ENCODE measurements at regions not wholly inside any gene's neighbourhood (a gene's known extent, or its start where the extent isn't known, plus 50 kb on each side); places are given as distances from the start of the nearest gene placed in this dataset.

DNA sequence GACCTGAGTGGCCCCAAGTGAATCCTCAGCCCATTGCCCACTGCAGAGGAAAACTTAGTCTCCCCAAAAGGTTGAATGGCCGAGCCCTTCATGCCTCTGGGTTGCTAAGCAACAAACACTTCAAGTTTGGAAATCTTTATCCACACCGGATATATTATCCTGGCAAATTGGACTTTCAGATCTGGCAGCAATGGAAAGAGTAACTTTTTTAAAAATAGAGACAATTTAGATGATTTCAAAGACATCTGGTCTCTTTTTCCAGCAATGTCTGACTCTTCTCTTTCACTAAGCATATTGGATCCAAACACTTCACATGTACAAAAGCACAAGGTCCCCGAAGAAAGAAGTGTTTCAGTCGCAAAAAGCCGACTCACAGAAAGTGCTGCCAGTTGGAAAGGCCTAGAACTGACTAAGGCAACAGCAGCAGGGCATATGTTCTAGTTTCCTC lies 505.3 kb downstream of the SOX6 start:
- CTCF ChIA-PET = no interaction called here

DNA sequence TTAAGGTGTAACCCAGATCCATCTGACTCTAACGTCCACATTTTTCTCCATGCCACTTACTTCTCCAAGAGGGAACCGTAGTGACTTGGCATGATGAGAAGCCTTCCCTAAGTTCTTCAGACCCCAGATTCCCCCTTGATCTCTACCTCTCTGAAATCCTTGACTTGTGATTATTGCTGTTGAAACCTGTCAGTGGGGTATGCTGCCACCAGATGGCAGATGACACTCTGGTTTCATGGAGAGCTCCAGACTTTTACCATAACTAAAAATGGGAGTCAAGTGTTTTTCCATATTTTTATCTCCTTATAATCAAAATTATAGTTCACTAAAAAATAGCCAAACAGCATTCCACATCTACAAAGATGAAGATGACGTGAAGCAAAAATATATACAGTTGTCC lies 504.2 kb downstream of the SOX6 start:
- POLR2A ChIA-PET = no interaction called here
- CTCF ChIA-PET = no interaction called here

More for the DNA sequence above, 505.3 kb downstream of the SOX6 start:
- POLR2A ChIA-PET = no interaction called here

GRCh38 chr11:15854245-15854644 lies 502.1 kb downstream of the SOX6 start:
- POLR2A ChIA-PET = no interaction called here
- CTCF ChIA-PET = no interaction called here

DNA sequence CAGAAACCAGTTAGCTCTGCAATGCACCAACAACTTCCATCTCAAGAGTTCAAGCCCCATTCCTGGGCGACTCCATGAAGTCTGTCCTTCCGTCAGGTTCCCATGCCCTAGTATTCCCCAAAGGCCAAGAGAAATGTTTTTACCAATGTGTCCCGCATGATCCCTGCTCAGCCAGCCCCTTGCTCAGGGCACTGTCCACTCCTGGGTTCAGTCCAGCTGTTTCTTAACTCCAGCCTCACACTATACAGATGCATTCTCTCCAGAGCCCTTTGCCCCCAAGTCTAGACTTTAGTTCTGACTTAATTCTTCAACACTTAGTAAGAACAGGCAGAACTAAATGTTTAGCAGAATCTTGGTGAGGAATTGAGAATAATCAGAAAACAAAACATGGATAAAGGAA lies 497.5 kb downstream of the SOX6 start:
- CTCF ChIA-PET = no interaction called here
- POLR2A ChIA-PET = no interaction called here

GRCh38 chr11:15859411-15859810 lies 496.9 kb downstream of the SOX6 start:
- ChIA-PET CTCF (no interaction called here), POLR2A (no interaction called here)

- POLR2A ChIA-PET = no interaction called here
- CTCF ChIA-PET = no interaction called here
Measured at GRCh38 chr11:15861256-15861655, 495.1 kb downstream of the SOX6 start.

GRCh38 chr11:15863411-15863810 lies 492.9 kb downstream of the SOX6 start:
- CTCF ChIA-PET = no interaction called here
- POLR2A ChIA-PET = no interaction called here

- POLR2A ChIA-PET = no interaction called here
- CTCF ChIA-PET = no interaction called here
Measured at GRCh38 chr11:15864026-15864805, 492.1 kb downstream of the SOX6 start.

DNA sequence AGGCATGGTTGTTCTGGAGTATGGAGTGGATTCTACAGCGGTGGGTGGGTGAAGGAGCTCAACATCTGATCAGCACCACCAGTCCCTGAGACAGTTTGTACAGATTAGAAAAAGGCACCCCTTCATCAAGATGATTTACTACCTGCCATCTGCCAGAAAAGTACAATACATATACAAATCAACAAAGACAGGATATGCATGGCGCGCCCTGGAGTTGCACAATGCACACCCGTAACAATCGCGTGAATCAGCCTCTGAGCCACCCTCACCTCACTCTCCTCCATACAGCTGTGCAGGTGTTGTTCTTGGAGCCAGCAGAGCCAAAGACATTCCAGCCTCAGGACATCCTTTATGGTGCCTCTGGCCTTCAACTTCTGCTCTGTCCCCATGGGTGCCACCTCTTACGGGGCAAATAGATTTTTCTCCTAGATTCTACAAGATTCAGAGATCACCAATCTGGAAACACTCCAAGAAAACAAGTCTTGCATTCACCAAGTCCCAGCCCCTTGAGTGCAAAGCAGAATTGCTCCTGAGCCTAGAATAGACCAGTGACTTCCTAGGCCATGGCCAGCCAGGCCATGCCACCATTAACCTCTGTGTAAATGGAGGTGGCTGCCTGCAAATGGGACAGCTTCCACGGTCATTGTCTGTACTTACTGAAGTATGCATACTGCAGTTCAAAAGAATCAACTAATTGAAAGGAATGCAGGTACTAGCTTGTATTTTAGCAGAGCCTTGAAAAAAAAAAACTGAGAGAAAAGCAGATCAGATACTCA lies 490.9 kb downstream of the SOX6 start:
- POLR2A ChIA-PET = no interaction called here
- CTCF ChIA-PET = no interaction called here

DNA sequence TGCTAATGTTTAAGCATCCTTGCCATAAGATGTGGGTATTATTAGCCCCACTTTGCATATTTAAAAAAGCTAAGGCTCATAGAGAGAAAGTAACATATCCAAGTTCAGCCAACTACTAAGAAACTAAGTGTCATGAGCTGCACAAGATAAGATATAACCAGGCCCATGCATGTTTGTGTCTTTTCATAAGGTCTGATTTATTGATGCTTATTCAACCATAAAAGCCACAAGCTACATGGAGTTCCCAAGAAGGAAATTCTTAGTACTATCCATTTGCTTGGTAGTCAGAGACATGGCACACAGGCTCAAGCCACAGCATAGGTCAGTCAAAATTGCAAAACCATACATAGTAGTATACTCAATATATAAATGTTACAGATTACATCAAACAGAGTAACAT lies 488.5 kb downstream of the SOX6 start:
- CTCF ChIA-PET = no interaction called here

DNA sequence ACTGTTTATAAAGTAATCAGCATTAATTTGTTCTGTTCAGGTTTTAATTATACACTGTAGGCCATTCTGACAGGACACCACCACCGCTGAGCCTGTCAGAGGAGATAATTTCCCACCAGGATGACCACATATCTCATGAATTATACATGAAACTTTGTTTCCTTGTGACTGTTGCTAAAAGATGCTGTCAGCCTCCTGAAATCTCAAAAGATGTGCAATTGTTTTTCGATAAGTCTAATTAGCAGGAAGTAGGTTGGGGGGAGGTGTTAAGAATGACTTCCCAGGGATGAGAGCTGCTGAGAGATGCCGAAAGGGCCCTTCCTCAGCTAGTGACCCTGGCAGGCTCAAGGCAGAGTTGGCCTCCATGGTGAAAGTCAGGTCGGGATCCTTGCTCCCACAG lies 485.4 kb downstream of the SOX6 start:
- ChIA-PET CTCF (no interaction called here), POLR2A (no interaction called here)

More for the DNA sequence above, 488.5 kb downstream of the SOX6 start:
- POLR2A ChIA-PET = no interaction called here

- ChIA-PET POLR2A (no interaction called here), CTCF (no interaction called here)
Measured at GRCh38 chr11:15871904-15872626, 484.3 kb downstream of the SOX6 start.

DNA sequence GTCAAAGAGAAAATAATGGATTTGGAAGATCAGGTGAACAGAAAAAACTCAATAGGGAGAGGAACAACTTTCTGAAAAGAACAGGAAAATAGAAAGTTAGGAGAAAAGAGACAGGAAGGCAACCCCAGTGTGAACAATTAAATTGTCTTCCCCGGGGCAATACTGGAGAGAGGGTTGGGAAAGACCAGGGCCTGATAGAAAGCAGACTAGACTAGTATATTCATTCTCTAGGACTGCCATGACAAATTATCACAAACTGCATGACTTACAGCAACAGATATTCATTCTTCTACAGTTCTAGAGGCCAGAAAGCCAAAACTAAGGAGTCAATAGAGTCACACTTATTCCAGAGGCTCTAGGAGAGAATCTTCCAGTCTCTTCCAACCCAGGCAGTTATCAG lies 482.8 kb downstream of the SOX6 start:
- CTCF ChIA-PET = no interaction called here
- POLR2A ChIA-PET = no interaction called here

DNA sequence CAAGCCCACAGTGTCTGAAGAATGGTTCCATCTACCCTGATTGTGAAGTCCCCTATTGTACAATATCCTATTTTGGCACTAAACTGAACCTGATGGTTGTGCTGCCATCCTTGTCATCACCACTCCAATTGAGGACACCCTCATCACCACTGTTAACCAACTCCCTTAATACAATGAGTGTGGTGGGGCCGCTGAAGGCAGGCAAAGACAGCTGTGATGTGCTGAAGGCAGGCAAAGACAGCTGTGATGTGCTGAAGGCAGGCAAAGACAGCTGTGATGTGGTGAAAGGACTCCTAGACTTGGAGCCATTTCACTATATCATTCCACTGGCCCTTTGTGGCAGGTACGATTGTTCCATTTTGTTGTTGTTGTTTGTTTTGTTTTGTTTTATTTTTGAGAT lies 481.6 kb downstream of the SOX6 start:
- POLR2A ChIA-PET = no interaction called here
- CTCF ChIA-PET = no interaction called here

DNA sequence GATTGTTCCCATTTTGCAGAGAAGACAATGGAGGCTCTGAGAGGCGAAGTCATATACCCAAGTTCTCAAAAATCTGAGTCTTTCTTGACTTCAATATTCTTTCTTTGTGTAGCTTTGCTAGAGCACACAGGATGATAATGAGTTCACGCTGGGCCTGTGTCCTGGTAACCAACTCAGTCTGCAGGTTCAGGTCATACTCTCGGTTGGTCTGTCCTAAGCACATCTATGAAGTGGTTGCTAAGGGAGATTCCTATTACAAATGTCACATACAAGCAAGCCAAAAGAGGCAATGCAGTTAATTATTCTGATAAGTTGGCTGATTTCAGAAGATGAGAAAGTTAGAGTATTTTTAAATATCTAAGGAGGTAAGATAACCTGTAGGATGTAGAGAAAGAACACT lies 481.0 kb downstream of the SOX6 start:
- CTCF ChIA-PET = no interaction called here
- POLR2A ChIA-PET = no interaction called here

DNA sequence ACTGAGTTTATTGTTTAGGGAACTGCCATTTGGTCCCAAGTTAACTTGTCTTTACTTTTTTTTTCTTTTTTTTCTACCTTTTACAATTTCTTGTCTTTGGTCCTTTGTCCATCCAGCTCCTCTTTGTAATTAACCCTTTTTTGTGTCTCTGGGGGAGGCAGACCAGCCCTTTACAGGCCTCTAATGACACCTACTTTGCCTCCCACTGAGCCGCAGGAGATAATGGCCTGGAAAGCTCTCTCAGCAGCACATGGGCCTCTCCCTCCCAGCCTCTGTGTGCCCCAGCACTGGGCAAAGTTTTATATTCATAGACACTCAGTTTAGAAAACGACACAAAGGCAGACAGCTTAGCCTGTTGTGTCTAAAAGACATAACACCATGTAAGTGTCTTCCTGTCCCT lies 480.4 kb downstream of the SOX6 start:
- ChIA-PET CTCF (no interaction called here), POLR2A (no interaction called here)

GRCh38 chr11:15878756-15879155 lies 477.6 kb downstream of the SOX6 start:
- ChIA-PET CTCF (no interaction called here), POLR2A (no interaction called here)

- POLR2A ChIA-PET = no interaction called here
Measured at GRCh38 chr11:15880291-15880690, 476.1 kb downstream of the SOX6 start.

GRCh38 chr11:15882876-15883454 lies 473.4 kb downstream of the SOX6 start:
- POLR2A ChIA-PET = no interaction called here

More at GRCh38 chr11:15880291-15880690, 476.1 kb downstream of the SOX6 start:
- CTCF ChIA-PET = no interaction called here

GRCh38 chr11:15883455-15883920 lies 472.9 kb downstream of the SOX6 start:
- POLR2A ChIA-PET = no interaction called here
- CTCF ChIA-PET = no interaction called here

More at GRCh38 chr11:15882876-15883454, 473.4 kb downstream of the SOX6 start:
- CTCF ChIA-PET = no interaction called here

GRCh38 chr11:15884141-15884540 lies 472.2 kb downstream of the SOX6 start:
- ChIA-PET CTCF (no interaction called here), POLR2A (no interaction called here)

Data from activated CD8-positive, alpha-beta memory T cell treated with anti-CD3 and anti-CD28 coated beads for 36 hours (primary cell).